GM19463 (cell line): ENCODE measurements at regions not wholly inside any gene's neighbourhood (a gene's known extent, or its start where the extent isn't known, plus 50 kb on each side); places are given as distances from the start of the nearest gene placed in this dataset.
A peak's percentile ranks its signal among the peaks of the same experiment; 100 is the strongest.
"Not testable (repeated sequence)": the region's sequence is repeated elsewhere in the genome, so short reads cannot be mapped to it uniquely, and the experiment has no call there.

ENCODE experiments used
- ATAC-seq: cut with Tn5 transposase; IDR thresholded peaks from one replicate; pipeline ENCODE4 v1.9.1; 2021; ENCODE audit warnings: mild to moderate bottlenecking, moderate library complexity; ENCODE audit not compliant: unreplicated experiment

DNA sequence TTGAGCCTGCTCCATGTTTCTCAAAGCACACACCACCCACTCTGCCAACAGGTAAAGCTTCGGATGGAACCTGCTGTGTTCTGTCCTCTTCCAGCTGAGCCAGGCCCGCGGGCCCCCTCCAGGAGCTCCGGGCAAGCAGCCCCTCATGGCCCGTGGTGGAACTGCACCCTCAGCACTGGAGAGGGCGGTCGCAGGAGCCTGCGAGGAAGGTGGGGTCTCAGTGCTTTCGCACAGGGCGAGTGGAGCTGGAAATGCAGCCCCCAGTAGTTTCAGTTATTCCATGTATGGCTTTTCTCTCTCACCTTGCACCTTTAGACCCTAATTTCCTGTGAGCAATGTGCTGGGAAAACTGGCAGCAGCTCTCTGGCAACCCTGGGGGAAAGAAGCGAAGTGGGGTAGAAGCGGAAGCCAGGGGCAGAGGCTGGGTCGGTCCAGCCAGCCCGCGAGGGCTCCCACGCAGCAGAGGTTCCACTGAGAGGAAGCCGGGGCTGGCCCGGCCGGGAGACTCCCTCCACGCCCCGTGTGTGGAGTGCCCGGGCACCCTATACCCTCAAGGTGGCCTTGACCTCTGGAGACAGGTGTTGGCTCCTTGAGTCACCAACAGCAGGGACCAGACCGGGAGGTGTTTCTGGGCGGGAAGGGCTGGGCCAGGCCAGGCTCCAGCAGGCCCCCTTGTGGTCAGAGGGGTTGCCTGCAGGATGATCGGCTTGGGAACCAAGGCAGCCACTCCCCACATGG lies 119.9 kb upstream of the TMEM45B start:
- ATAC-seq: peak; percentile 80

- ATAC-seq: no peak
Observed at GRCh38 chr11:129696309-129696989, 119.2 kb upstream of the TMEM45B start.

- ATAC-seq: no peak
Observed at GRCh38 chr11:129698212-129698611, 117.4 kb upstream of the TMEM45B start.

DNA sequence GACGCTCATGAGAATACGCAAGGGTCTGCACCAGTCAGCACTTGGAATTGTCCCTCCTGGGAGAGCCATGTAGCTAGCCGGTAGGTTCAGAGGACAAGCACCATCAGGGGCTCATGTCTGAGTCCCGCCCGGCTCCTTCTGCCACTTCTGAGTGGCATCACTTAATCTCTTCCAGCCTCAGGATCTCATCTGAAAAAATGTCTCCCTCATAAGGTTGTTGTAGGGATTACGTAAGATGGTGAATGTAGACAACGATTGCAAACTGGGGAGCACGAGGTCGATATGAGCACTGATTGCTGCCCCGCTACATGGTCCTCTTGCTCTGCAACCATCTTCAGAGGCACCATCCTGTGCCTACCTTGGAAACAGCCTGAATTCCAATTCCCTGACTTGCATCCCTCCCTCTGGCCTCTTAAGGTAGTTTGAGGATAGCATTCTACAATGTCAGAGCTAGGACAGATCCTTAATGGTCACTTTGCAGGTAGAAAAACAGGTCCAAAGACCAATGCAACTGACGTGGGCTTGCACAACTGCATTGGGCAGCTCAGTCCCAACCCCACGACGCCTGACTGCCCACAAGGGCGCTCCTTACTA lies 115.8 kb upstream of the TMEM45B start:
- ATAC-seq: no peak

DNA sequence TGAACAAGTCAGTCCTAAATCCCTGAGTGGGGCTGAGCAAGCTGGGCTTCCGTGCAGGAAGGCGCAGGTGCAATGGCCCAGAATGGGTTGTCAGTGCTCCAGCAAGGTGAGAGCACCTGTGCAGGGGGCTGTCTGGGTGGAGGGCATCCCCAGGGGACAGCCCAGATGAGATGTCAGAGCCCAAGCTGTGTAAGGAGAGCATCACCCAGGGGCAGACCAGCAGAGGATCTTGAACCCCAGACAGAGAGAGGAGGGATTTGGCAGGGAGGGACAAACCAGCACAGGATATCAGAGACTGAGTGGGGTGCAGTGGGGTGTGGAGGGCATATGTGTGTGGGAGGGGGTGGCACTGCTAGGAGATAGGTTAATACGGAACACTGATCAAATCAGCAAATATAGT lies 114.9 kb upstream of the TMEM45B start:
- no peak for ATAC-seq

DNA sequence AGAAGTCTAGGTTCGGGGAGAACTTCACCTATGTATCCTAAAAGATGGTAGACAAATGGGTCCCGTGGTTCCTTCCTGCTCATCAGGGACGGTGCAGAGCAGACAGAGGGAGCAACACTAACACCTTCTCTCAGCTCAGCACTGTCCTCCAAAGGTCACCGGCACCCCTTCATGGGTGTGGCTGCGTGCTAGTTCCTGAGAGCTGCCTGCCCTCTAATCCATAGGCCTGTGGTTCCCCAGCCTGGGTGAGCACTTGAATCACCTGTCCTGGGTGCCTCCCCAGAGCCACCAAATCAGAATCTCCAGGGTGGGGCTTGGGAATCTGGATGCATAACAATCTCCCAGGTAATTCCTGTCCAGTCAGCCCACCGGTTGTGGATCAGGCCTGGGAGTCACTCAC lies 113.9 kb upstream of the TMEM45B start:
- no peak for ATAC-seq

- no peak for ATAC-seq
Observed at GRCh38 chr11:129702410-129703398, 112.9 kb upstream of the TMEM45B start.

DNA sequence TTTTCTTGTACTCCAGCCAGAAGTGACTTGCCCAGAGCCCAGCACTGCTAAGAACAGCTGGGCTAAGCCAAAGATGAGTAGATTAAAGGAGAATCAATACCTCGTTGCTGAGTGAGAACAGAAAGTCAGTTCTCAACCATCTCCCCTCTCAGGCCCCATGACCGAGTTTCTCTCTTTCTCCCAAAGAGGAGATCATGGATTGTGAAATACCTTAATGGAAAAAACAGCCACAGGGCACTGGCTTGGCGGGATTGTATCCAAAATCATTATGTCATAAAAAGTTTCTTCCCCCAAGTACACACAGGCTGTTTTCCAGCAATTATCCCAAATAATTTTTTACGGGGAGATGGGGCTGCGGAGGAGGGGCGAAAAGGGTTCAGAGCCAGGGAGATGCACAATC lies 111.8 kb upstream of the TMEM45B start:
- no peak for ATAC-seq

DNA sequence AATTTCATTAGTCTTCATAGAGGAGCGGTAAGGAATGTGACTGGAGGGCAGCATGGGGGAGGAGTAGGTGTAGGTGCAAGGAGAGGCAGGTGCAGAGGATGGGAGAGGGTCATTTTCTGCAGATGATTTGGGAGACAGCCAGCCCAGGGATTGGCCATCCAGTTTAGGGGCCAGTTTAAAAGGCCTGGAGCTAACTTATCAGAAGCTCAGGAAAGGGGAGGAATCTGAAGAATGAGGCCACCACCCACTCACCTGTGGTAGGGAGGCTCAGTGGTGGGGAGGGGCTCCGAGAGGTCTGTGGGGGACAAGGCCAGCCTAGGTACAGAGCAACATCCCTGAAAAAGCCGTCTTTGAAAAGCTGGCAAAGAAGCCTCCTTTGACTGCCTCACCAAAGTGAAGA lies 110.8 kb upstream of the TMEM45B start:
- no peak for ATAC-seq

DNA sequence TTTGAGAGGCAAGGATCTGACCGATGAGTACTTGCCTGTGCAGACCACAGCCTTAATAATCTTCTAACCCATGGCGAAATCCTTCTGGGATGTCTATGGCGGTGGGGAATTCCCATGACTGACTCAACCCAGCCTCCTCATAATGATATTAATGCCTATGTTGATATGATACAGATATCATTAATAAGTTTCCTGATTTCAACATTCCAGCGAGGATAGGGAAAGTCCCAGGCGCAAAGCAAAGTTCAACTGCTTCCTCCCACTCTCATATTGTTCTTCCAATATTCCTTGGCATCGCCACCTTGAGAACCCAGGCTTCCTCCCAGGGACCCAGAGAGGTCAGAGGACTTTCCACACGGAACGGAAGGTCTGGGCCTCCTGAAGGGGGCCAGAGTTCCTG lies 110.3 kb upstream of the TMEM45B start:
- ATAC-seq: no peak

GRCh38 chr11:129705933-129706332 lies 109.7 kb upstream of the TMEM45B start:
- ATAC-seq: no peak

- ATAC-seq: no peak
Observed at GRCh38 chr11:129709801-129710398, 105.7 kb upstream of the TMEM45B start.

GRCh38 chr11:129710423-129710822 lies 105.2 kb upstream of the TMEM45B start:
- ATAC-seq: no peak

DNA sequence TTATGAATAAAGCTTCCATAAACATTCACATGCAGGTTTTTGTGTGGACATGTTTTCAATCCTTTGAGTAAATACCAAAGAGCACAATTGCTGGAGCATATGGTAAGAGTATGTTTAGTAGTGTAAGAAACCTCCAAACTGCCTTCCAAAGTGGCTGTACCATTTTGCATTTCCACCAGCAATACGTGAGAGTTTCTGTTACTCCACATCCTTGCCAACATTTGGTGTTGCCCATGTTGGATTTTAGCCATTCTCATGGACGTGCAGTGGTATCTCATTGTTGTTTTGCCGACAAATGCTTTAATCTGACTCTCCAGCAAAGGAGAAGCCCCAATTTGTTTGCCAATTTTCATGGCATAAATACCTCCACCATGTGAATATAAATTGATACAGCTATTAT lies 103.9 kb upstream of the TMEM45B start:
- ATAC-seq: no peak

DNA sequence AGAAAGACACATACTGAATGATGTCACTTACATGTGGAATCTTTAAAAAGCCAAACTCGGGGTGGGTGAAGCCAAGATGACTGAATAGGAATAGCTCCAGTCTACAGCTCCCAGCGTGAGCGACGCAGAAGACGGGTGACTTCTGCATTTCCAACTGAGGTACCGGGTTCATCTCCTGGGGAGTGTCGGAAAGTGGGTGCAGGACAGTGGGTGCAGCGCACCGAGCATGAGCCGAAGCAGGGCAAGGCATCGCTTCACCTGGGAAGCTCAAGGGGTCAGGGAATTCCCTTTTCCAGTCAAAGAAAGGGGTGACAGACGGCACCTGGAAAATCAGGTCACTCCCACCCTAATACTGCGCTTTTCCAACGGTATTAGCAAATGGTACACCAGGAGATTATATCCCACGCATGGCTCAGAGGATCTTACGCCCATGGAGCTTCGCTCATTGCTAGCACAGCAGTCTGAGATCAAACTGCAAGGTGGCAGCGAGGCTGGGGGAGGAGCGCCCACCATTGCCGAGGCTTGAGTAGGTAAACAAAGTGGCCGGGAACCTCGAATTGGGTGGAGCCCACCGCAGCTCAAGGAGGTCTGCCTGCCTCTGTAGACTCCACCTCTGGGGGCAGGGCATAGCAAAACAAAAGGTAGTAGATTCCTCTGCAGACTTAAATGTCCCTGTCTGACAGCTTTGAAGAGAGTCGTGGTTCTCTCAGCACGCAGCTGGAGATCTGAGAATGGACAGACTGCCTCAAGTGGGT lies 103.0 kb upstream of the TMEM45B start:
- ATAC-seq: not testable (repeated sequence)

DNA sequence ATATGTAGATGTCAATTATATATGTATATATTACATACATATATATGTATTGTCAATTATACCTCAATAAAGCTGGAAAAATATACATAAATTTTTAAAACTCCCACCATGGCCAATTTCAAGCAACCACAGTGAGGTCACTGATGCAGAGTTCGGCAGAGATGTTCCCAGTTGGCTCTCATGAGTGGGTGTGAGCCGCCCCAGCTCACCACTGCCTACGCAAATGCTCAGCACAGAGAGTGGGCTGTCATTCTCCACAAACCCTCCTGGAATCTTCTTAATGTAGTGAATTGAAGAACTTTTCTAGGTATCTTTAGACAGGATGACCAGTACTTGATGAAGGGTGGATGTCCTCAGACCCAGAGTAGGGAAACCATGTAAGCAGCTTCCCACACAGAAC lies 96.6 kb upstream of the TMEM45B start:
- ATAC-seq: no peak

DNA sequence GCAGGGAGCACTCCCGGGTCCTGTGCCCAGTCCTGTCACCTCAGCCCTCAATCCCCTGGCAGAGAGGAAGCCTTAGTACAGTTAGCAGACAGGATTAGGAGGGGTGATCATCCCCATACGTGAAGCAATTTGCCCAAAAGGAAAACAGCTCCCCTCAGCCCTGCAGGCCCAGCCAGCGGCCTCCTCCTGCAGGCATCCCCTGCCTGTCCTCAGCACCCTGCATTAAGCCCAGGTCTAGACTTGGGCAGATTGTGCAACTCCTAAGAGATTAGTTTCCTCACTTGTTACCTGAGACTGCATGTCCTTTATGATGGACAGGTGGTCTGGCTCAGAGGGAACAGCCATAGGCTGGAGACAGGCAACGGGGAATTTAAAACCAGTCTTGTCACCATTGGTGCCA lies 95.5 kb upstream of the TMEM45B start:
- ATAC-seq: no peak

DNA sequence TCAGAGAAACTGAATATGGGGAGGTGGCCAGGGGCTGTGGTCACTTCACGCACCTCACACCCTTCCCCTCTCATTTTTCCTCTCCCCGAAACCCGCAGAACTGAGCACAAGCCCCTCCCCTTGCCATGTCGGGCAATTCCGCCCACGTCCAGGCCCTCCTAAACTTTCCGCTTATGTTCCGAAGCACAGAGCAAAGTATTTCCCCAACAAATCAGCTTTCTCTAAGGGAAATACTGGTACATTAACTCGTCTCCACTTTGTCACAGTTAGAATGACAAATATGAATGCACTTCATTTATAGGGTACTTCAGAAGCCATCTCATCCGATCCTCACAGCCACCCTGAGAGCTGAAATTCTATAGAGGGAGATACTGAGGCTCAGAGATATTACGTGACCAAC lies 94.7 kb upstream of the TMEM45B start:
- no peak for ATAC-seq

- ATAC-seq: no peak
Observed at GRCh38 chr11:129721685-129722084, 94.0 kb upstream of the TMEM45B start.

DNA sequence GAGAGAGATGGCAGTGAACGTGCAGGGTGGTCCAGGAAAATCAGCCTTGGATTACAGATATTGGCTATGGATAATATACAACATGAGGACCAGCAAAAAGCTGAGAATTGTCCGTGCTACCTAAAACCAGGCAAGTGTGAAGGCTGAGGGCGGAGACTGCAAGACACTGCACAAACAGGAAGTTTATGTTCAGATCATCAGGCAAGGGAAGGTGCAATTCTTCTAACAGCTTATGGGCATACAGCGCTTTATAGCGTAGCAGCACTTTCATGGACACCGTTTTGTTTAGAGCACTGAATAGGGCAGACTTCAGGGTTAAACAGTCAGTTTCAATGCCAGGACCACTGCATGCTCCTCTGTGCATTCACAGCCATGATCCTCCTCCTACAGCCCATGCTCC lies 93.1 kb upstream of the TMEM45B start:
- ATAC-seq: no peak
